HCT116 (cell line): ENCODE measurements at regions not wholly inside any gene's neighbourhood (a gene's known extent, or its start where the extent isn't known, plus 50 kb on each side); places are given as distances from the start of the nearest gene placed in this dataset.

Source experiments
- ATAC-seq: fragments of 200-7000 bp; cut with Tn5 transposase; 2 replicates; pipeline ENCODE4 v1.9.1; 2020; ENCODE audit warnings: mild to moderate bottlenecking, moderate library complexity
- BruUV-seq: library from RNA; stranded (reverse); fragments of 400-500 nt; replicated peaks from 2 replicates; lab custom pipeline; 2021; lab: Mats Ljungman, UMichigan
- CTCF ChIA-PET: fragments of 300-600 bp; sonication (Branson Sonifier 250); formaldehyde crosslinking; loops from one replicate; lab custom pipeline; 2021; ENCODE audit warnings: antibody characterized with exemption; lab: Charles Lee
- POLR2A ChIA-PET: fragments of 300-600, 350-600 bp; sonication (Branson Sonifier 250); formaldehyde crosslinking; loops from one replicate; lab custom pipeline; 2021; ENCODE audit warnings: antibody characterized with exemption; lab: Charles Lee
- RAD21 ChIA-PET, 2 experiments: fragments of 300-600 bp; sonication (Branson Sonifier 250); formaldehyde crosslinking; loops; one replicate each; lab custom pipeline; 2023; ENCODE audit warnings: low total read pairs in 2 of 2; ENCODE audit not compliant: uncharacterized antibody in 2 of 2, unreplicated experiment in 2 of 2, low non-redundant PET in 1 of 2; lab: Charles Lee
- DNase-seq: peaks from one replicate; pipeline ENCODE4 v3.0.0-alpha.2; 2010; ENCODE audit warnings: low read depth, low spot score
- H2AFZ ChIP-seq: fragments of 200-600 bp; shearing (Covaris generic), sonication (generic); 2 replicates; pipeline ENCODE4 v1.6.1; 2017; ENCODE audit warnings: low read depth, mixed run types, mixed read lengths, antibody characterized with exemption, low read length; ENCODE audit not compliant: poor library complexity, severe bottlenecking
- H3K27ac ChIP-seq: 2 replicates; pipeline ENCODE4 v1.5.1; 2012; ENCODE audit warnings: low read depth, low read length
- H3K27me3 ChIP-seq: fragments of 200-600 bp; sonication (generic); 2 replicates; pipeline ENCODE4 v1.6.1; 2016; ENCODE audit warnings: mixed run types, low read length, mixed read lengths; ENCODE audit not compliant: insufficient read depth
- H3K36me3 ChIP-seq, 2 experiments: fragments of 200-500 bp in 1 of 2; fragments of 200-600 bp in 1 of 2; sonication (Bioruptor generic) in 1 of 2; sonication (generic) in 1 of 2; 2 replicates each; pipeline versions ENCODE4 v1.5.1 to v1.6.1; 2014 to 2016; ENCODE audit warnings: low read length in 2 of 2, inconsistent platforms in 1 of 2, mixed read lengths in 1 of 2, mixed run types in 1 of 2; ENCODE audit not compliant: insufficient read depth in 2 of 2, control insufficient read depth in 1 of 2
- H3K4me1 ChIP-seq, 2 experiments: fragments of 200-600 bp in 1 of 2; sonication (generic) in 1 of 2; 2 replicates each; pipeline versions ENCODE4 v1.5.1 to v1.6.1; 2012 to 2017; ENCODE audit warnings: low read length in 2 of 2, inconsistent platforms in 1 of 2, mild to moderate bottlenecking in 1 of 2, mixed read lengths in 1 of 2, mixed run types in 1 of 2, moderate library complexity in 1 of 2; ENCODE audit not compliant: insufficient read depth in 2 of 2, control insufficient read depth in 1 of 2
- H3K4me2 ChIP-seq: fragments of 200-600 bp; sonication (generic); 2 replicates; pipeline ENCODE4 v1.6.1; 2017; ENCODE audit warnings: mixed run types, low read length, mixed read lengths
- H3K4me3 ChIP-seq, 2 experiments: fragments of 200-600 bp in 1 of 2; sonication (generic) in 1 of 2; replicated peaks in 1 of 2; 2 replicates each; pipeline ENCODE4 v1.5.1; 2011 to 2016; ENCODE audit warnings: low read length in 2 of 2, control low read depth in 1 of 2, low read depth in 1 of 2, mild to moderate bottlenecking in 1 of 2, mixed read lengths in 1 of 2, mixed run types in 1 of 2
- H3K79me2 ChIP-seq: fragments of 200-600 bp; sonication (generic); 2 replicates; pipeline ENCODE4 v1.6.1; 2017; ENCODE audit warnings: mild to moderate bottlenecking, mixed run types, low read length, moderate library complexity, mixed read lengths; ENCODE audit not compliant: insufficient read depth
- H3K9ac ChIP-seq: fragments of 200-600 bp; sonication (generic); 2 replicates; pipeline ENCODE4 v1.6.1; 2016; ENCODE audit warnings: low read length, mixed read lengths
- H3K9me2 ChIP-seq: fragments of 200-600 bp; sonication (generic), shearing (Covaris generic); 2 replicates; pipeline ENCODE4 v1.6.1; 2017; ENCODE audit warnings: mixed run types, mild to moderate bottlenecking, moderate library complexity; ENCODE audit not compliant: insufficient read depth
- H3K9me3 ChIP-seq, 2 experiments: fragments of 200-500 bp in 1 of 2; fragments of 200-600 bp in 1 of 2; sonication (Bioruptor generic) in 1 of 2; sonication (generic) in 1 of 2; 2 replicates each; pipeline ENCODE4 v1.6.1; 2014 to 2017; ENCODE audit warnings: low read length in 2 of 2, mixed read lengths in 2 of 2, inconsistent platforms in 1 of 2, low read depth in 1 of 2, mild to moderate bottlenecking in 1 of 2, mixed run types in 1 of 2, moderate library complexity in 1 of 2; ENCODE audit not compliant: control insufficient read depth in 1 of 2, insufficient read depth in 1 of 2
- H4K20me1 ChIP-seq: fragments of 200-600 bp; sonication (generic), shearing (Covaris generic); 2 replicates; pipeline ENCODE4 v1.6.1; 2017; ENCODE audit warnings: mixed run types, mild to moderate bottlenecking, moderate library complexity; ENCODE audit not compliant: insufficient read depth
- CBX3 ChIP-seq: IDR thresholded peaks from 2 replicates; pipeline ENCODE4 v1.6.1; 2012; ENCODE audit warnings: low read depth
- ELF1 ChIP-seq: IDR thresholded peaks from 2 replicates; pipeline ENCODE4 v1.6.1; 2012; ENCODE audit warnings: low read depth, borderline replicate concordance
- EZH2 ChIP-seq: fragments of 200-600 bp; sonication (generic); IDR thresholded peaks from 2 replicates; pipeline ENCODE4 v1.6.1; 2017; ENCODE audit warnings: antibody characterized with exemption, mixed run types
- EZH2phosphoT487 ChIP-seq: fragments of 200-600 bp; IDR thresholded peaks from 2 replicates; pipeline ENCODE4 v1.6.1; 2018; ENCODE audit warnings: antibody characterized with exemption, borderline replicate concordance
- SP1 ChIP-seq: IDR thresholded peaks from 2 replicates; pipeline ENCODE4 v1.6.1; 2012; ENCODE audit warnings: low read depth
- SRF ChIP-seq: IDR thresholded peaks from 2 replicates; pipeline ENCODE4 v1.6.1; 2012; ENCODE audit warnings: low read depth
- TCF7L2 ChIP-seq: IDR thresholded peaks from 2 replicates; pipeline ENCODE4 v1.7.0; 2011; ENCODE audit warnings: borderline replicate concordance, inconsistent platforms; ENCODE audit not compliant: insufficient read depth, insufficient read length; ENCODE audit errors: extremely low read depth
- ZNF274 ChIP-seq: fragments of 200-500 bp; sonication (Bioruptor generic); IDR thresholded peaks from 2 replicates; pipeline ENCODE4 v1.6.1; 2014; ENCODE audit warnings: mild to moderate bottlenecking, low read depth, low read length, inconsistent platforms
- intact Hi-C: fragments of 100-400 bp; cut with micrococcal nuclease; formaldehyde crosslinking; loops from 2 replicates; pipeline ENCODE4 v1.10.0; 2022
- TF ChIP-seq, protein P1 (sequence below), 3 experiments: fragments of 200-600 bp in 1 of 3; sonication (generic) in 1 of 3; IDR thresholded peaks in 2 of 3; conservative IDR thresholded peaks in 1 of 3; 2 replicates each; pipeline ENCODE4 v1.5.1; 2012 to 2017; ENCODE audit warnings: low read depth in 2 of 3, low read length in 2 of 3, antibody characterized with exemption in 1 of 3, borderline replicate concordance in 1 of 3, control low read depth in 1 of 3, mild to moderate bottlenecking in 1 of 3, mixed read lengths in 1 of 3, mixed run types in 1 of 3, moderate library complexity in 1 of 3; ENCODE audit not compliant: insufficient read depth in 1 of 3
- TF ChIP-seq, protein P2 (sequence below): IDR thresholded peaks from 2 replicates; pipeline ENCODE4 v1.6.1; 2012; ENCODE audit warnings: low read depth
- TF ChIP-seq, protein P3 (sequence below): IDR thresholded peaks from 2 replicates; pipeline ENCODE4 v1.6.1; 2012
- TF ChIP-seq, protein P4 (sequence below): IDR thresholded peaks from 2 replicates; pipeline ENCODE4 v1.6.1; 2012

DNA sequence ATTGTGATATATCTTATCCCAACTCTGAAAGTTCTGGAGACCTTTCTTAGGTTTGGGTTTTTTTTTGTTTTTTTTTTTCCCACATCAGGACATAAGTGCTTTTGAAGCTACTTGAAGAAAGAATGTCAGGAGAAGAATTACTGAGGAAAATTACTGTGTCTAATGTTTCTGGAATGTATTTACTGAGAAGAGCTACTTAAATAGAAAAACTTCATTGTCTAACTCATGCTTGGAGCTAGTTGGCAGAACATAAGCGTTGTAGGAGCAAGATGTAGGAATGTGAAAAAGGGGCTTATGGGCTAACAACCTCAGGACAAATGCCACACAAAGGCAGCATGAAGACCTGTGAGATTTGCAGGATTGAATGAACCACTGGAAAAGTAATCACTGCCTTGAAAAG is 166.6 kb upstream of the GLRA2 start:
- Histone ChIP-seq H3K36me3 (no peaks in the 10 kb centered on the region), H3K27me3 (no peaks in the 10 kb centered on the region), H3K9me3 (no peaks in the 10 kb centered on the region), H2AFZ (no peak overlapping the region), H3K27ac (no peak overlapping the region), H4K20me1 (no peaks in the 10 kb centered on the region), H3K9ac (no peak overlapping the region), H3K9me2 (no peaks in the 10 kb centered on the region), H3K4me1 (no peaks in the 10 kb centered on the region), H3K79me2 (no peaks in the 10 kb centered on the region), H3K4me3 (no peak overlapping the region), H3K4me2 (no peak overlapping the region)
- TF ChIP-seq, protein P1, sequence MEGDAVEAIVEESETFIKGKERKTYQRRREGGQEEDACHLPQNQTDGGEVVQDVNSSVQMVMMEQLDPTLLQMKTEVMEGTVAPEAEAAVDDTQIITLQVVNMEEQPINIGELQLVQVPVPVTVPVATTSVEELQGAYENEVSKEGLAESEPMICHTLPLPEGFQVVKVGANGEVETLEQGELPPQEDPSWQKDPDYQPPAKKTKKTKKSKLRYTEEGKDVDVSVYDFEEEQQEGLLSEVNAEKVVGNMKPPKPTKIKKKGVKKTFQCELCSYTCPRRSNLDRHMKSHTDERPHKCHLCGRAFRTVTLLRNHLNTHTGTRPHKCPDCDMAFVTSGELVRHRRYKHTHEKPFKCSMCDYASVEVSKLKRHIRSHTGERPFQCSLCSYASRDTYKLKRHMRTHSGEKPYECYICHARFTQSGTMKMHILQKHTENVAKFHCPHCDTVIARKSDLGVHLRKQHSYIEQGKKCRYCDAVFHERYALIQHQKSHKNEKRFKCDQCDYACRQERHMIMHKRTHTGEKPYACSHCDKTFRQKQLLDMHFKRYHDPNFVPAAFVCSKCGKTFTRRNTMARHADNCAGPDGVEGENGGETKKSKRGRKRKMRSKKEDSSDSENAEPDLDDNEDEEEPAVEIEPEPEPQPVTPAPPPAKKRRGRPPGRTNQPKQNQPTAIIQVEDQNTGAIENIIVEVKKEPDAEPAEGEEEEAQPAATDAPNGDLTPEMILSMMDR (IDR thresholded peaks at IDR 0.05 in 2 of 3, conservative IDR thresholded peaks at IDR 0.05 in 1 of 3; ENCODE audit: borderline replicate concordance in 1 of 3, insufficient read depth in 1 of 3, low read depth in 2 of 3, low read length in 2 of 3): no peak
- TF ChIP-seq, protein P2, sequence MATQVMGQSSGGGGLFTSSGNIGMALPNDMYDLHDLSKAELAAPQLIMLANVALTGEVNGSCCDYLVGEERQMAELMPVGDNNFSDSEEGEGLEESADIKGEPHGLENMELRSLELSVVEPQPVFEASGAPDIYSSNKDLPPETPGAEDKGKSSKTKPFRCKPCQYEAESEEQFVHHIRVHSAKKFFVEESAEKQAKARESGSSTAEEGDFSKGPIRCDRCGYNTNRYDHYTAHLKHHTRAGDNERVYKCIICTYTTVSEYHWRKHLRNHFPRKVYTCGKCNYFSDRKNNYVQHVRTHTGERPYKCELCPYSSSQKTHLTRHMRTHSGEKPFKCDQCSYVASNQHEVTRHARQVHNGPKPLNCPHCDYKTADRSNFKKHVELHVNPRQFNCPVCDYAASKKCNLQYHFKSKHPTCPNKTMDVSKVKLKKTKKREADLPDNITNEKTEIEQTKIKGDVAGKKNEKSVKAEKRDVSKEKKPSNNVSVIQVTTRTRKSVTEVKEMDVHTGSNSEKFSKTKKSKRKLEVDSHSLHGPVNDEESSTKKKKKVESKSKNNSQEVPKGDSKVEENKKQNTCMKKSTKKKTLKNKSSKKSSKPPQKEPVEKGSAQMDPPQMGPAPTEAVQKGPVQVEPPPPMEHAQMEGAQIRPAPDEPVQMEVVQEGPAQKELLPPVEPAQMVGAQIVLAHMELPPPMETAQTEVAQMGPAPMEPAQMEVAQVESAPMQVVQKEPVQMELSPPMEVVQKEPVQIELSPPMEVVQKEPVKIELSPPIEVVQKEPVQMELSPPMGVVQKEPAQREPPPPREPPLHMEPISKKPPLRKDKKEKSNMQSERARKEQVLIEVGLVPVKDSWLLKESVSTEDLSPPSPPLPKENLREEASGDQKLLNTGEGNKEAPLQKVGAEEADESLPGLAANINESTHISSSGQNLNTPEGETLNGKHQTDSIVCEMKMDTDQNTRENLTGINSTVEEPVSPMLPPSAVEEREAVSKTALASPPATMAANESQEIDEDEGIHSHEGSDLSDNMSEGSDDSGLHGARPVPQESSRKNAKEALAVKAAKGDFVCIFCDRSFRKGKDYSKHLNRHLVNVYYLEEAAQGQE: no peak
- TF ChIP-seq SP1 (no peak), ELF1 (no peak), EZH2 (no peak), SRF (no peak), ZNF274 (no peak), TCF7L2 (no peak), EZH2phosphoT487 (no peak), CBX3 (no peak)
- TF ChIP-seq, protein P3, sequence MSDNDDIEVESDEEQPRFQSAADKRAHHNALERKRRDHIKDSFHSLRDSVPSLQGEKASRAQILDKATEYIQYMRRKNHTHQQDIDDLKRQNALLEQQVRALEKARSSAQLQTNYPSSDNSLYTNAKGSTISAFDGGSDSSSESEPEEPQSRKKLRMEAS: no peak
- TF ChIP-seq, protein P4, sequence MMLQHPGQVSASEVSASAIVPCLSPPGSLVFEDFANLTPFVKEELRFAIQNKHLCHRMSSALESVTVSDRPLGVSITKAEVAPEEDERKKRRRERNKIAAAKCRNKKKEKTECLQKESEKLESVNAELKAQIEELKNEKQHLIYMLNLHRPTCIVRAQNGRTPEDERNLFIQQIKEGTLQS: no peak
- no peak for DNase-seq
- no TSS peak for BruUV-seq
- ChIA-PET CTCF (no interaction called here), RAD21 (no interaction called here), POLR2A (no interaction called here)
- no peak for ATAC-seq
- intact Hi-C loops: no loop called here
